ENCODE measurements at regions not wholly inside any gene's neighbourhood (a gene's known extent, or its start where the extent isn't known, plus 50 kb on each side); places are given as distances from the start of the nearest gene placed in this dataset.

DNA sequence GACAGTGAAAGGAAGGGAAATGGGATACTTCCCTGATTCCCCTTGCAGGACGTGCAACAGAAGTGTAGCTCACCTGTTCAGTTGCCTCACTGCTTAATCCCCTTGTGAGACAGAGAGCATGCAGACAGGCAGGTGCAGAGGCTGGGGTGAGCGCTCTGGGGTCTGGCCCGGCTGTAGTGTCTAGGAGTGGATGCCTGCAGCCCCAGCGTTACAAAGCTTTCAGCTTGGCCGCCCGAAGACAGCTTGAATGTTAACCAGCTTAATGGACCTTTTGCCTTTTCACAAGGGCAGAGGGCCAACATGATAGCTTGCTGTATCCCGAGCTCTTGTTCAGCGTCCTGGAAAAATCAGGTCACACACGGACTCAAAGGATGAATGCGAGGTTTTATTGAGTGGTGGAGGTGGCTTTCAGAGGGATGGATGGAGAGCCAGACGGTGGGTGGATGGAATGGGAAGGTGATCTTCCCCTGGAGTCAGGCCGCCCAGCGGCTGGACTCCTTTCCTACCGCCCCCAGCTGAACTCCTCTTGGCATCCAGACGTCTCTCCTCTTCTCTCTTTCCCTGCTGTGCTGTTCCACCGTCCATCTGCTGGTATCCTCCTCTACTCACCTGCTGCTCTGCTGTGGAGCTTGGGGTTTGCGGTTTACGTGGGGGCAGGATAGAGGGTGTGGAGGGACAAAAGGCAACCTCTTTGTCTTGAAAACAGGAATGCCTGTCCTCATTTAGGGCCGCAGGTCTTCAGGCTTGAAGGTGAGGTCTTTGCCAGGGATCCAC is 86.2 kb upstream of the RESF1 start:
- TF ChIP-seq MAFK (IDR thresholded peaks at IDR 0.05; ENCODE audit: partially characterized antibody) (no peak), FOSB (CRISPR knock-in tag; IDR thresholded peaks at IDR 0.05) (no peak), FOSL2 (IDR thresholded peaks at IDR 0.05) (no peak), FOSL2 (CRISPR knock-in tag; IDR thresholded peaks at IDR 0.05) (no peak), FOXS1 (CRISPR knock-in tag; IDR thresholded peaks at IDR 0.05) (no peak), MAZ (IDR thresholded peaks at IDR 0.05; ENCODE audit: borderline replicate concordance, low read depth, low read length) (no peak), POLR2A (IDR thresholded peaks at IDR 0.05; ENCODE audit: low read length) (no peak), RAD21 (conservative IDR thresholded peaks at IDR 0.05 in 1 of 2, IDR thresholded peaks at IDR 0.05 in 1 of 2) (no peak), NR3C1 (IDR thresholded peaks at IDR 0.05) (no peak), SMC3 (IDR thresholded peaks at IDR 0.05) (no peak)
- TF ChIP-seq, protein P1, sequence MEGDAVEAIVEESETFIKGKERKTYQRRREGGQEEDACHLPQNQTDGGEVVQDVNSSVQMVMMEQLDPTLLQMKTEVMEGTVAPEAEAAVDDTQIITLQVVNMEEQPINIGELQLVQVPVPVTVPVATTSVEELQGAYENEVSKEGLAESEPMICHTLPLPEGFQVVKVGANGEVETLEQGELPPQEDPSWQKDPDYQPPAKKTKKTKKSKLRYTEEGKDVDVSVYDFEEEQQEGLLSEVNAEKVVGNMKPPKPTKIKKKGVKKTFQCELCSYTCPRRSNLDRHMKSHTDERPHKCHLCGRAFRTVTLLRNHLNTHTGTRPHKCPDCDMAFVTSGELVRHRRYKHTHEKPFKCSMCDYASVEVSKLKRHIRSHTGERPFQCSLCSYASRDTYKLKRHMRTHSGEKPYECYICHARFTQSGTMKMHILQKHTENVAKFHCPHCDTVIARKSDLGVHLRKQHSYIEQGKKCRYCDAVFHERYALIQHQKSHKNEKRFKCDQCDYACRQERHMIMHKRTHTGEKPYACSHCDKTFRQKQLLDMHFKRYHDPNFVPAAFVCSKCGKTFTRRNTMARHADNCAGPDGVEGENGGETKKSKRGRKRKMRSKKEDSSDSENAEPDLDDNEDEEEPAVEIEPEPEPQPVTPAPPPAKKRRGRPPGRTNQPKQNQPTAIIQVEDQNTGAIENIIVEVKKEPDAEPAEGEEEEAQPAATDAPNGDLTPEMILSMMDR (IDR thresholded peaks at IDR 0.05) = no peak
- TF ChIP-seq, protein P2, sequence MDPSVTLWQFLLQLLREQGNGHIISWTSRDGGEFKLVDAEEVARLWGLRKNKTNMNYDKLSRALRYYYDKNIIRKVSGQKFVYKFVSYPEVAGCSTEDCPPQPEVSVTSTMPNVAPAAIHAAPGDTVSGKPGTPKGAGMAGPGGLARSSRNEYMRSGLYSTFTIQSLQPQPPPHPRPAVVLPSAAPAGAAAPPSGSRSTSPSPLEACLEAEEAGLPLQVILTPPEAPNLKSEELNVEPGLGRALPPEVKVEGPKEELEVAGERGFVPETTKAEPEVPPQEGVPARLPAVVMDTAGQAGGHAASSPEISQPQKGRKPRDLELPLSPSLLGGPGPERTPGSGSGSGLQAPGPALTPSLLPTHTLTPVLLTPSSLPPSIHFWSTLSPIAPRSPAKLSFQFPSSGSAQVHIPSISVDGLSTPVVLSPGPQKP (IDR thresholded peaks at IDR 0.05; ENCODE audit: low read depth, low read length) = no peak
- TF ChIP-seq, protein P3, sequence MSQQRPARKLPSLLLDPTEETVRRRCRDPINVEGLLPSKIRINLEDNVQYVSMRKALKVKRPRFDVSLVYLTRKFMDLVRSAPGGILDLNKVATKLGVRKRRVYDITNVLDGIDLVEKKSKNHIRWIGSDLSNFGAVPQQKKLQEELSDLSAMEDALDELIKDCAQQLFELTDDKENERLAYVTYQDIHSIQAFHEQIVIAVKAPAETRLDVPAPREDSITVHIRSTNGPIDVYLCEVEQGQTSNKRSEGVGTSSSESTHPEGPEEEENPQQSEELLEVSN (IDR thresholded peaks at IDR 0.05; ENCODE audit: borderline replicate concordance, low read depth) = no peak
